Lung microvascular endothelial cell (primary cell): ENCODE measurements at regions not wholly inside any gene's neighbourhood (a gene's known extent, or its start where the extent isn't known, plus 50 kb on each side); places are given as distances from the start of the nearest gene placed in this dataset.
"Not testable (repeated sequence)": the region's sequence is repeated elsewhere in the genome, so short reads cannot be mapped to it uniquely, and the experiment has no call there.

ENCODE experiments used
- DNase-seq, 2 donors: peaks; one replicate each; pipeline versions ENCODE4 v3.0.0 to v3.0.0-alpha.2; 2010; ENCODE audit warnings: low read depth in 2 of 2

GRCh38 chr14:88983755-88984154 is 159.3 kb downstream of the TTC8 start:
- peak; percentile 1 to 68 for DNase-seq

- DNase-seq: no peak
These were observed 161.2 kb downstream of the TTC8 start for GRCh38 chr14:88985654-88986053.

- DNase-seq: peak in 1 of 2 donors; percentile 61
These were observed 161.8 kb downstream of the TTC8 start for GRCh38 chr14:88986146-88986841.

GRCh38 chr14:88986908-88987307 is 162.5 kb downstream of the TTC8 start:
- DNase-seq: not testable (repeated sequence)

GRCh38 chr14:88987516-88987915 is 163.1 kb downstream of the TTC8 start:
- DNase-seq: no peak

- no peak for DNase-seq
These were observed 165.5 kb downstream of the TTC8 start for GRCh38 chr14:88989911-88990310.

- DNase-seq: no peak
These were observed 166.4 kb downstream of the TTC8 start for GRCh38 chr14:88990856-88991255.

- no peak for DNase-seq
These were observed 167.6 kb downstream of the TTC8 start for GRCh38 chr14:88992011-88992410.

GRCh38 chr14:88993946-88994345 is 169.5 kb downstream of the TTC8 start:
- no peak for DNase-seq

- peak in 1 of 2 donors; percentile 37 for DNase-seq
These were observed 171.2 kb downstream of the TTC8 start for GRCh38 chr14:88995437-88996198.

GRCh38 chr14:88998027-88998426 is 173.6 kb downstream of the TTC8 start:
- no peak for DNase-seq

- no peak for DNase-seq
These were observed 174.7 kb downstream of the TTC8 start for GRCh38 chr14:88999137-88999536.

- peak; percentile 16 to 91 for DNase-seq
These were observed 175.8 kb downstream of the TTC8 start for GRCh38 chr14:89000007-89000942.

- peak in 1 of 2 donors; percentile 14 for DNase-seq
These were observed 179.7 kb downstream of the TTC8 start for GRCh38 chr14:89004166-89004565.

GRCh38 chr14:89007906-89008305 is 183.5 kb downstream of the TTC8 start:
- peak in 1 of 2 donors; percentile 21 for DNase-seq

- no peak for DNase-seq
These were observed 187.2 kb downstream of the TTC8 start for GRCh38 chr14:89011355-89012281.

GRCh38 chr14:89012282-89013097 is 188.0 kb downstream of the TTC8 start:
- DNase-seq: no peak

- peak; percentile 4 to 32 for DNase-seq
These were observed 188.7 kb downstream of the TTC8 start for GRCh38 chr14:89013098-89013504.

GRCh38 chr14:89013698-89014568 is 189.5 kb downstream of the TTC8 start:
- no peak for DNase-seq
